H1 (cell line): ENCODE measurements at regions not wholly inside any gene's neighbourhood (a gene's known extent, or its start where the extent isn't known, plus 50 kb on each side); places are given as distances from the start of the nearest gene placed in this dataset.

Experiments used
- BRCA1 ChIP-seq: IDR thresholded peaks from 2 replicates; pipeline ENCODE4 v1.6.1; 2012; ENCODE audit warnings: low read depth, low read length, improper control_type of control experiment
- CHD2 ChIP-seq: IDR thresholded peaks from 2 replicates; pipeline ENCODE4 v1.6.1; 2012; ENCODE audit warnings: low read length, improper control_type of control experiment
- CREB1 ChIP-seq: IDR thresholded peaks from 2 replicates; pipeline ENCODE4 v1.6.1; 2012; ENCODE audit warnings: inconsistent platforms
- RNF2 ChIP-seq: fragments of 200-900, 300-1000 bp; sonication (generic); IDR thresholded peaks from 2 replicates; pipeline ENCODE4 v1.7.1; 2016; ENCODE audit warnings: borderline replicate concordance, low read depth, mild to moderate bottlenecking, antibody characterized with exemption, low read length; ENCODE audit not compliant: poor library complexity, severe bottlenecking; ENCODE audit errors: missing control alignments
- TAF1 ChIP-seq: IDR thresholded peaks from 2 replicates; pipeline ENCODE4 v1.6.1; 2011; ENCODE audit warnings: mild to moderate bottlenecking, low read depth, low read length

GRCh38 chr5:145025775-145026174 is 809.4 kb downstream of the PRELID2 start (continued):
- no peak for TF ChIP-seq RNF2
- TF ChIP-seq BRCA1 = no peak
- TF ChIP-seq CREB1 = no peak
- no peak for TF ChIP-seq CHD2
- TF ChIP-seq TAF1 = no peak
